Neural progenitor cell (in vitro differentiated cells): ENCODE measurements at regions not wholly inside any gene's neighbourhood (a gene's known extent, or its start where the extent isn't known, plus 50 kb on each side); places are given as distances from the start of the nearest gene placed in this dataset.

ENCODE experiments used
- DNase-seq: peaks from one replicate; pipeline ENCODE4 v3.0.0-alpha.2; 2016; ENCODE audit warnings: low spot score
- H2AFZ ChIP-seq: fragments of 200-600 bp; sonication (generic); replicated peaks from 2 replicates; pipeline ENCODE4 v1.6.1; 2016; ENCODE audit warnings: antibody characterized with exemption
- H3F3A ChIP-seq: fragments of 200-600 bp; sonication (generic); 2 replicates; pipeline ENCODE4 v1.6.1; 2016; ENCODE audit warnings: antibody characterized with exemption, low read depth
- H3K27ac ChIP-seq: fragments of 200-600 bp; sonication (generic); 2 replicates; pipeline ENCODE4 v1.5.1; 2016; ENCODE audit warnings: mild to moderate bottlenecking
- H3K27me3 ChIP-seq: fragments of 200-600 bp; sonication (generic); 2 replicates; pipeline ENCODE4 v1.6.1; 2016; ENCODE audit warnings: mild to moderate bottlenecking, moderate library complexity
- H3K36me3 ChIP-seq: fragments of 200-600 bp; sonication (generic); 2 replicates; pipeline ENCODE4 v1.5.1; 2016
- H3K4me1 ChIP-seq: fragments of 200-600 bp; sonication (generic); 2 replicates; pipeline ENCODE4 v1.6.1; 2016; ENCODE audit warnings: mixed run types
- H3K4me2 ChIP-seq: fragments of 200-600 bp; sonication (generic); 2 replicates; pipeline ENCODE4 v1.6.1; 2016
- H3K4me3 ChIP-seq: fragments of 200-600 bp; sonication (generic); 2 replicates; pipeline ENCODE4 v1.5.1; 2016
- H3K79me2 ChIP-seq: fragments of 200-600 bp; sonication (generic); 2 replicates; pipeline ENCODE4 v1.6.1; 2016; ENCODE audit warnings: low read depth
- H3K9ac ChIP-seq: fragments of 200-600 bp; sonication (generic); 2 replicates; pipeline ENCODE4 v1.6.1; 2016
- H3K9me3 ChIP-seq: fragments of 200-600 bp; sonication (generic); 2 replicates; pipeline ENCODE4 v1.5.1; 2016; ENCODE audit warnings: low read depth
- H4K20me1 ChIP-seq: fragments of 200-600 bp; sonication (generic); 2 replicates; pipeline ENCODE4 v1.6.1; 2016; ENCODE audit warnings: low read depth
- H3K27ac Mint-ChIP-seq: 3 replicates; pipeline ENCODE4 v1.8.0; 2021; ENCODE audit warnings: mixed read lengths
- H3K27me3 Mint-ChIP-seq: 2 replicates; pipeline ENCODE4 v1.8.0; 2022; ENCODE audit warnings: low read depth, mild to moderate bottlenecking, inconsistent platforms, moderate library complexity, mixed read lengths; ENCODE audit not compliant: insufficient read depth
- H3K36me3 Mint-ChIP-seq: 3 replicates; pipeline ENCODE4 v1.8.0; 2021; ENCODE audit warnings: mixed read lengths
- H3K4me1 Mint-ChIP-seq: 3 replicates; pipeline ENCODE4 v1.8.0; 2021; ENCODE audit warnings: mixed read lengths
- H3K4me3 Mint-ChIP-seq: 3 replicates; pipeline ENCODE4 v1.8.0; 2021; ENCODE audit warnings: mild to moderate bottlenecking, moderate library complexity, mixed read lengths
- H3K9me3 Mint-ChIP-seq: 3 replicates; pipeline ENCODE4 v1.8.0; 2020; ENCODE audit warnings: mixed read lengths
- CTCF ChIP-seq: fragments of 200-600 bp; sonication (generic); IDR thresholded peaks from 2 replicates; pipeline ENCODE4 v1.5.1; 2017; ENCODE audit warnings: antibody characterized with exemption, mild to moderate bottlenecking
- EZH2 ChIP-seq: fragments of 200-600 bp; sonication (generic); IDR thresholded peaks from 2 replicates; pipeline ENCODE4 v1.6.1; 2017; ENCODE audit warnings: antibody characterized with exemption, mild to moderate bottlenecking, moderate library complexity
- EZH2phosphoT487 ChIP-seq: fragments of 200-600 bp; sonication (generic); IDR thresholded peaks from 2 replicates; pipeline ENCODE4 v1.6.1; 2017; ENCODE audit warnings: antibody characterized with exemption

DNA sequence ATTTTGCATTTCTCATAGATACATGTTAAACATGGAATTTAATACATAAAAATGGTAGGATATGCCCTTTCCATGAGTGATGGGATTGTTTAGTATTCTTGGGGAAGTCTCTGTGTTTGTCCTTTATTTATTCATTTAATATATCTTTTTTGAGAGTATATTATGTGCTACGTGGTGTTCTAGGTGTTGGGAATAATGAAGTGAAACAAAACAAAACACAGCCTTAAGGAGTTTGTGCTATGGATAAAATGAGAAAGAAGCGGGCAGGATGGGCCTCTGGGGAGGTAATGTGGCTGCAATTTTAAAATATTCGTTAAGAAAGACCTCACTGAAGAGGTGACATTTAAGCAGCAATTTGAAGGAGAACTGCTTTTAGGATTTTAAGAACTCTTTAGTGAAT, 851.5 kb downstream of the MAFB start:
- H3K79me2 ChIP-seq: no peaks in the 10 kb centered on the region
- TF ChIP-seq CTCF (no peak), EZH2 (no peak)
- H3F3A ChIP-seq: no peaks in the 10 kb centered on the region
- no peak overlapping the region for H3K4me2 ChIP-seq
- H3K9ac ChIP-seq: no peak overlapping the region
- H3K4me3 ChIP-seq: no peak overlapping the region
- H3K36me3 Mint-ChIP-seq: no peaks in the 10 kb centered on the region
- no peaks in the 10 kb centered on the region for H3K9me3 ChIP-seq
- H3K4me3 Mint-ChIP-seq: no peak overlapping the region
- no peaks in the 10 kb centered on the region for H4K20me1 ChIP-seq
- H3K4me1 ChIP-seq: no peaks in the 10 kb centered on the region
- no peaks in the 10 kb centered on the region for H3K4me1 Mint-ChIP-seq
- no peak for DNase-seq
- H3K27me3 ChIP-seq: no peaks in the 10 kb centered on the region
- peaks cover 17% of the 10 kb centered on the region for H3K27me3 Mint-ChIP-seq
- peaks cover 3% of the 10 kb centered on the region for H3K9me3 Mint-ChIP-seq
- no peak overlapping the region for H2AFZ ChIP-seq
- no peak overlapping the region for H3K27ac Mint-ChIP-seq
- H3K27ac ChIP-seq: no peak overlapping the region
- H3K36me3 ChIP-seq: no peaks in the 10 kb centered on the region

- H4K20me1 ChIP-seq: no peaks in the 10 kb centered on the region
- peaks cover 1% of the 10 kb centered on the region for H3K4me1 Mint-ChIP-seq
- H3F3A ChIP-seq: no peaks in the 10 kb centered on the region
- DNase-seq: no peak
- peaks cover 2% of the 10 kb centered on the region for H3K9me3 Mint-ChIP-seq
- H3K4me2 ChIP-seq: no peak overlapping the region
- H3K27me3 Mint-ChIP-seq: peaks cover 18% of the 10 kb centered on the region
- no peak overlapping the region for H3K4me3 Mint-ChIP-seq
- H3K9ac ChIP-seq: no peak overlapping the region
- H3K4me3 ChIP-seq: no peak overlapping the region
- TF ChIP-seq EZH2 (no peak), CTCF (no peak), EZH2phosphoT487 (no peak)
- no peak overlapping the region for H2AFZ ChIP-seq
- H3K27ac ChIP-seq: no peak overlapping the region
- no peaks in the 10 kb centered on the region for H3K36me3 ChIP-seq
- H3K9me3 ChIP-seq: no peaks in the 10 kb centered on the region
- H3K79me2 ChIP-seq: no peaks in the 10 kb centered on the region
- no peaks in the 10 kb centered on the region for H3K36me3 Mint-ChIP-seq
- no peak overlapping the region for H3K27ac Mint-ChIP-seq
- H3K4me1 ChIP-seq: no peaks in the 10 kb centered on the region
- no peaks in the 10 kb centered on the region for H3K27me3 ChIP-seq
These were observed 853.8 kb downstream of the MAFB start for GRCh38 chr20:39835130-39835842.

DNA sequence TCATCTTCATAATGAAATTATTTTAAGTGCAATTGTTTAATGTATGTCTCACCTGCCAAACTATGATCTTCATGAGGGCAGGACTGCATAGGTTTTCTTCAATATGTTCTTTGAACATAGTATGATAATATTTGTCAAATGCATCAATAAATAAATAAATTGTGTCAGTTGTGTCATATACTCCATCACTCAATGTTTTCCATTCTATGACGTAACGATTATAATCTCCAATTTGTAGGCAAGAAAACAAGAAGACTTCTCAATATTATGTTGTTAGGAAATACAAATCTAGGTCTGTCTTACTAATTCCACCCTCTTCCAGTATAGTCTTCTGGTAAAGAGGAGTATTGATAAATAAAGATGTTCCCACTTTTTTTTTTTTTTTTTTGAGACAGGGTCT, 858.1 kb downstream of the MAFB start:
- Histone ChIP-seq H2AFZ (no peak overlapping the region), H3K9ac (no peak overlapping the region), H3K27me3 (no peaks in the 10 kb centered on the region), H4K20me1 (no peaks in the 10 kb centered on the region), H3K79me2 (no peaks in the 10 kb centered on the region), H3K9me3 (no peaks in the 10 kb centered on the region), H3K27ac (no peak overlapping the region), H3K4me2 (no peak overlapping the region), H3K4me3 (no peak overlapping the region), H3F3A (no peaks in the 10 kb centered on the region), H3K36me3 (no peaks in the 10 kb centered on the region), H3K4me1 (no peaks in the 10 kb centered on the region)
- Mint-ChIP-seq H3K27me3 (peaks cover 7% of the 10 kb centered on the region), H3K9me3 (peaks cover 2% of the 10 kb centered on the region), H3K4me3 (no peak overlapping the region), H3K4me1 (peaks cover 12% of the 10 kb centered on the region), H3K36me3 (no peaks in the 10 kb centered on the region), H3K27ac (no peak overlapping the region)
- no peak for TF ChIP-seq EZH2phosphoT487
- no peak for TF ChIP-seq EZH2
- no peak for TF ChIP-seq CTCF
- DNase-seq: no peak
